OCI-LY7 (cell line): ENCODE measurements at regions not wholly inside any gene's neighbourhood (a gene's known extent, or its start where the extent isn't known, plus 50 kb on each side); places are given as distances from the start of the nearest gene placed in this dataset.

ENCODE experiments used
- CTCF ChIP-seq: fragments of 200-600 bp; sonication (generic); conservative IDR thresholded peaks from 2 replicates; pipeline ENCODE4 v1.5.1; 2014; ENCODE audit warnings: mild to moderate bottlenecking, antibody characterized with exemption, low read length, moderate library complexity, mixed read lengths
- EZH2phosphoT487 ChIP-seq: fragments of 200-600 bp; sonication (generic); IDR thresholded peaks from 2 replicates; pipeline ENCODE4 v1.6.1; 2018; ENCODE audit warnings: low read depth, borderline replicate concordance, mild to moderate bottlenecking, mixed run types, antibody characterized with exemption, low read length, moderate library complexity, mixed read lengths

- TF ChIP-seq CTCF = no peak
- no peak for TF ChIP-seq EZH2phosphoT487
Observed at GRCh38 chr3:154584974-154585373, 155.0 kb upstream of the GPR149 start.
